Hepatocyte (in vitro differentiated cells): ENCODE measurements at regions not wholly inside any gene's neighbourhood (a gene's known extent, or its start where the extent isn't known, plus 50 kb on each side); places are given as distances from the start of the nearest gene placed in this dataset.

Experiments used
- DNase-seq: peaks from one replicate; pipeline ENCODE4 v3.0.0-alpha.2; 2016; ENCODE audit warnings: low spot score
- H2AFZ ChIP-seq: fragments of 200-600 bp; sonication (generic); 2 replicates; pipeline ENCODE4 v1.6.0; 2016; ENCODE audit warnings: antibody characterized with exemption, mild to moderate bottlenecking
- H3K27ac ChIP-seq: fragments of 200-600 bp; sonication (generic); 2 replicates; pipeline ENCODE4 v1.5.1; 2016; ENCODE audit warnings: mild to moderate bottlenecking
- H3K27me3 ChIP-seq: fragments of 200-600 bp; sonication (generic); 2 replicates; pipeline ENCODE4 v1.6.1; 2016
- H3K36me3 ChIP-seq: fragments of 200-600 bp; sonication (generic); replicated peaks from 2 replicates; pipeline ENCODE4 v1.5.1; 2016; ENCODE audit warnings: low read depth; ENCODE audit not compliant: insufficient read depth
- H3K4me1 ChIP-seq: fragments of 200-600 bp; sonication (generic); 2 replicates; pipeline ENCODE4 v1.5.1; 2016; ENCODE audit warnings: mild to moderate bottlenecking, moderate library complexity; ENCODE audit not compliant: insufficient read depth
- H3K4me2 ChIP-seq: fragments of 200-600 bp; sonication (generic); 2 replicates; pipeline ENCODE4 v1.6.0; 2016
- H3K4me3 ChIP-seq: fragments of 200-600 bp; sonication (generic); 2 replicates; pipeline ENCODE4 v1.5.1; 2016; ENCODE audit warnings: mild to moderate bottlenecking
- H3K79me2 ChIP-seq: fragments of 200-600 bp; sonication (generic); 2 replicates; pipeline ENCODE4 v1.6.0; 2017; ENCODE audit warnings: mild to moderate bottlenecking
- H3K9me2 ChIP-seq: fragments of 200-600 bp; sonication (generic); replicated peaks from 2 replicates; pipeline ENCODE4 v1.6.0; 2017; ENCODE audit warnings: mild to moderate bottlenecking; ENCODE audit not compliant: insufficient read depth
- H3K9me3 ChIP-seq: fragments of 200-600 bp; sonication (generic); 2 replicates; pipeline ENCODE4 v1.5.1; 2016; ENCODE audit warnings: low read depth, mild to moderate bottlenecking
- H4K20me1 ChIP-seq: fragments of 200-600 bp; sonication (generic); 2 replicates; pipeline ENCODE4 v1.6.0; 2016; ENCODE audit warnings: mild to moderate bottlenecking; ENCODE audit not compliant: insufficient read depth, poor library complexity, severe bottlenecking
- CTCF ChIP-seq: fragments of 200-600 bp; sonication (generic); IDR thresholded peaks from 2 replicates; pipeline ENCODE4 v1.5.1; 2016; ENCODE audit warnings: antibody characterized with exemption, mild to moderate bottlenecking; ENCODE audit not compliant: poor library complexity
- EZH2 ChIP-seq: fragments of 200-600 bp; sonication (generic); IDR thresholded peaks from 2 replicates; pipeline ENCODE4 v1.6.1; 2016; ENCODE audit warnings: antibody characterized with exemption, mild to moderate bottlenecking, borderline replicate concordance
- EZH2phosphoT487 ChIP-seq: fragments of 200-600 bp; sonication (generic); IDR thresholded peaks from one replicate; pipeline ENCODE4 v1.6.1; 2018; ENCODE audit warnings: antibody characterized with exemption, mild to moderate bottlenecking, low read depth, moderate library complexity; ENCODE audit not compliant: unreplicated experiment, severe bottlenecking
- WGBS: methylation state at CpG from one replicate; pipeline ENCODE4 v1.1.6; 2016; ENCODE audit warnings: low lambda C conversion rate; ENCODE audit errors: missing lambda C conversion rate; 5-methylcytosine and 5-hydroxymethylcytosine counted together

GRCh38 chr17:13265311-13265710, 247.5 kb upstream of the ELAC2 start:
- no peak overlapping the region for H3K4me2 ChIP-seq
- H3K9me2 ChIP-seq, result no peaks in the 10 kb centered on the region
- no peak overlapping the region for H2AFZ ChIP-seq
- no peak overlapping the region for H3K27ac ChIP-seq
- 54% methylated on average over 2 of the region's 2 CpGs for WGBS
- H3K9me3 ChIP-seq, result no peaks in the 10 kb centered on the region
- H3K4me1 ChIP-seq, result no peaks in the 10 kb centered on the region
- DNase-seq, result no peak
- H4K20me1 ChIP-seq, result no peaks in the 10 kb centered on the region
- H3K79me2 ChIP-seq, result no peaks in the 10 kb centered on the region
- no peak for TF ChIP-seq EZH2
- H3K27me3 ChIP-seq, result no peaks in the 10 kb centered on the region
- no peak overlapping the region for H3K4me3 ChIP-seq
- H3K36me3 ChIP-seq, result no peaks in the 10 kb centered on the region

DNA sequence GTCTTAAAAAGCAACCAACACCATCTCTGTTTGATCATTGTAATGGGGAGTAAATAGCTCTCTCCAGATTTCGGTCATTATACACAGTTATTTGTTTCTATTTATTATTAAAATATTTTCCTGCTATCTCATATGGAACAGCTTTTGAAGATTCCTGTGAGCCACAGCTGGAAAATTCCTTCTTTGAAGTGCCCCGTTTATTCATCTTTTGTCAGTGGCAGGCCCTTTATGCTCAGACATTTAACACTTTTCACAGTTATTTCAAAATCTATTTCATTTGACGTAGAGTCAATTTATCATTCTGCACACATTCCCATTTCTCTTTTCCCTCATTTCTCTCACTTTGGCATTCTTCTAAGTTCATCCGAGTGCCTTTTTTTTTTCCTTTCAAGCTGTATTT, 245.9 kb upstream of the ELAC2 start:
- Histone ChIP-seq H3K9me3 (no peaks in the 10 kb centered on the region), H3K4me1 (no peaks in the 10 kb centered on the region), H3K4me3 (no peak overlapping the region), H3K4me2 (no peak overlapping the region), H3K36me3 (no peaks in the 10 kb centered on the region), H3K9me2 (no peaks in the 10 kb centered on the region), H4K20me1 (no peaks in the 10 kb centered on the region), H2AFZ (no peak overlapping the region), H3K79me2 (no peaks in the 10 kb centered on the region), H3K27me3 (no peaks in the 10 kb centered on the region), H3K27ac (no peak overlapping the region)
- 70% methylated on average over 4 of the region's 4 CpGs for WGBS
- TF ChIP-seq EZH2, result no peak
- TF ChIP-seq EZH2phosphoT487, result no peak
- no peak for TF ChIP-seq CTCF
- DNase-seq, result no peak

GRCh38 chr17:13256545-13256944, 238.7 kb upstream of the ELAC2 start:
- Histone ChIP-seq H3K4me1 (peaks cover 5% of the 10 kb centered on the region), H4K20me1 (no peaks in the 10 kb centered on the region), H3K9me3 (no peaks in the 10 kb centered on the region), H3K4me2 (no peak overlapping the region), H3K27me3 (no peaks in the 10 kb centered on the region), H3K79me2 (no peaks in the 10 kb centered on the region), H3K4me3 (no peak overlapping the region), H3K9me2 (no peaks in the 10 kb centered on the region), H3K36me3 (no peaks in the 10 kb centered on the region), H3K27ac (no peak overlapping the region), H2AFZ (no peak overlapping the region)
- TF ChIP-seq CTCF (no peak), EZH2phosphoT487 (no peak), EZH2 (no peak)
- DNase-seq, result no peak
- WGBS, result 97% methylated on average over 3 of the region's 3 CpGs

GRCh38 chr17:13253733-13254410, 236.0 kb upstream of the ELAC2 start:
- H3K27me3 ChIP-seq, result no peaks in the 10 kb centered on the region
- TF ChIP-seq EZH2phosphoT487 (peak; percentile 42), EZH2 (no peak), CTCF (no peak)
- no peak overlapping the region for H3K4me3 ChIP-seq
- no peaks in the 10 kb centered on the region for H4K20me1 ChIP-seq
- no peaks in the 10 kb centered on the region for H3K36me3 ChIP-seq
- H3K27ac ChIP-seq, result peak overlapping the region; percentile 65
- DNase-seq, result peak; percentile 50
- H3K4me2 ChIP-seq, result peak overlapping the region; percentile 14
- no peaks in the 10 kb centered on the region for H3K9me3 ChIP-seq
- H3K4me1 ChIP-seq, result peaks cover 5% of the 10 kb centered on the region
- no peaks in the 10 kb centered on the region for H3K9me2 ChIP-seq
- no peaks in the 10 kb centered on the region for H3K79me2 ChIP-seq
- 75% methylated on average over 3 of the region's 3 CpGs for WGBS
- H2AFZ ChIP-seq, result no peak overlapping the region
